EL (cell line): ENCODE measurements at regions not wholly inside any gene's neighbourhood (a gene's known extent, or its start where the extent isn't known, plus 50 kb on each side); places are given as distances from the start of the nearest gene placed in this dataset.
"Not testable (repeated sequence)": the region's sequence is repeated elsewhere in the genome, so short reads cannot be mapped to it uniquely, and the experiment has no call there.

Experiments
- DNase-seq: peaks from one replicate; pipeline ENCODE4 v3.0.0-alpha.2; 2016

DNA sequence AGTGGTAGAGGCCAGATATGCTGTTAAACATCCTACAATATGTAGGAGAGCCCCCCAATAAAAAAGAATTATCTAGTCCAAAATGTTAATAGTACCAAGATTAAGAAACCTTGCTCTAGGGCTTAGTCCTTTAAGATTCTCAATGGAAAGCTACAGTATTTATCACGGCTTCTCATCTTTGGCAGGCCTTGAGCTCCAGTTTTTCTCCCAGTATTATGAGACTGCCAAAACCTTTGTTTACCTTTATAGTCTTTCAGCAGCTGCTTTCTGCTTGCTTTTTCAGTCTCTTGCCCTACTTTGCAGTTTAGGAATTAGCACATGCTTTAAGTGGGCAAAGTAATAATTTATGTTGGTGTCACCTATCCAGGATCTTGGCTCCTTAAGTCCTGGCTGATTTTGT, 59.7 kb downstream of the NHLRC1 start:
- DNase-seq = no peak

DNA sequence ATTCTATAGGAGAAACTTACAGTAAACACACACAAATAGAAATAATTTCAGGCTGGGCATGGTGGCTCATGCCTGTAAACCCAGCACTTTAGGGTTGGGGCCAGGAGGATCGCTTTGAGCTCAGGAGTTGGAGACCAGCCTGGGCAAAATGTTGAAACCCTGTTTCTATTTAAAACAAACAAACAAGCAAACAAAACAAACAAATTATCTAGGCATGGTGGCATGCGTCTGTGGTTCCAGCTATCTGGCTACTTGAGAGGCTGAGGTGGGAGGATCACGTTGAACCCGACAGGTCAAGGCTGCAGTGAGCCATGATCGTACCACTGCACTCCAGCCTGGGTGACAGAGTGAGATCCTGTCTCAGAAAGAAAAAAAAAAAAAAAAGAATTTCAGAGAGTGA, 64.0 kb downstream of the NHLRC1 start:
- no peak for DNase-seq

DNA sequence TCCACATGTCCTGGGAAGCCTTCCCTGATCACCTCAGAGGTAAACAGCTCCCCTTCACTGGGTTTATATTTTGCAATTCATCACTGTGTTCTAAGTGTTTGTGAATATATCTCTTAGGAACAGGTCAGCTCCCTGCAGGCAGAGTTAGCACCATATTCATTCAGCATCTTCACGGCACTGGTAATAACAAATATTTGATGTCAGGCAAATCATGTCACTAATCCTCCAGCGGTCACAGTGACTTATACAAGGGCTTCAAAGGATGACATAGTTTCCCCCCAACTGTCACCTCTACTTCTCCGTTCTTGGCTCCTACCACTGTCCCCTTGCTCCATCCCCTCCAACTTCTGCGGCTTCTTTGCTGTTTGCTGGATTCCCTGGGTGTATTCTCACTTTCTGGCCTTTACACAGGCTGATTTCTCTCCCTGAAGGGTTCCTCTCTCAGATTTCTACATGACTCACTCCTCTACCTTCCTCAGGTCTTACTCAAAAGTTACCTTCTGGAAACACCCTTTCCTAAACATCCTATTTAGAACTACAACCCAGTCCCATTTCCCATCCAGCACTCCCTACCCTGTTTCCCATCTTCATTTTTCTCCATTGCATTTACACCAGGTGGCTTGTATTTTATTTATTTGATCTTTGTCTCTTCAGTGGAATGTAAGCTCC, 66.6 kb downstream of the NHLRC1 start:
- no peak for DNase-seq

DNA sequence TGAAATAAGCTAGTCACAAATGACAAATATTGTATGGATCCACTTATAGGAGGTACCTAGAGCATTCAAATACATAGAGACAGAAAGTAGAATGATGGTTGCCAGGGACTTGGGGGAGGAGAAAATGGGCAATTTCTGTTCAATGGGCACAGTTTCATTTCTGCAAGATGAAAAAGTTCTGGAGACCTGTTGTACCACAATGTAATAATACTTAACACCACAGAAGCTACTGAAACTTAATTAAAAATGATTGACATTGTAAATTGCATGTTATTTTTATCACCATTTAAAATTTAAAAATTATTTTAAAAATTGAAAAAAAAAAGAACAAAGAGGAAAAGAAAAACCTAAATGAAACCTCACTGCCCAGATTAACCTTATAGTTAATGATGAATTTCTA, 67.4 kb downstream of the NHLRC1 start:
- DNase-seq = no peak

DNA sequence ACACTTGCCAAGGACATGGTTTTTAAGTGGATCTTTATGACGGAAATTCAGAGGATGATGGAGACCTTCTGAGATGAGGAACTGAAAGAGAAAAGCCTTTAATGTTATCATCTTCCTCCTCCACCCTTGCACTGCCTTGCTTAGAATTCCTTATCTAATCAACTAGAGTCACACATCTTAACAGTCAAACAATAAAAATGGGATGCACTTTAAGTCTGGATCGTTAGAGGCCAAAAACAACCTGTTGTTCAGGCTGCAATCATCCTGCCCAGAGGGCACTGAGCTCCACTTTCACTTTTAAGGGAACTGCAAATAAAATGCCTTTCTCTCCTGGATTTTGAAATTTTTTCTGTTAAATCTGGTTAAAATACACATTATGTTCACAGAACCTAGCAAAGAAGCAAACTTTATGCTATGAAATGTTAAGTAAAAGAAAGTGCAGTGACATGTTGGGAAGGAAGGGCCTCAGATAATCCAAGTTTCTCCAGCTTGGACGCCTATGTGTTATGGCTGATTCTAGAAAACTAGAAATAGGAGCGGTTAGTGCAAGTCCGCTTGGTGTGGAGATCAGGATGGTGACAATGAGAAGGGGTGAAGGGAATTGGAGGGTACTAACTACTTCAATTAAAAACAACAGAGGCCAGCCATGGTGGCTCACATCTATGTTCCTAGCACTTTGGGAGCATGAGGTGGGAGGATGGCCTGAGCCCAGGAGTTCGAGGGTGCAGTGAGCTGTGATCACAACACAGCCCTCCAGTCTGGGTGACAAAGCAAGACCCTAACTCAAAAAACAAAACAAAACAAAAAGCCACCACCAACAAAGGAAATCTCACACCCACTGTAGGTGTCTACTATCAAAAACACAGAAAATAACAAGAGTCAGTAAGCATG, 66.4 kb upstream of the KIF13A start:
- peak; percentile 34 for DNase-seq

DNA sequence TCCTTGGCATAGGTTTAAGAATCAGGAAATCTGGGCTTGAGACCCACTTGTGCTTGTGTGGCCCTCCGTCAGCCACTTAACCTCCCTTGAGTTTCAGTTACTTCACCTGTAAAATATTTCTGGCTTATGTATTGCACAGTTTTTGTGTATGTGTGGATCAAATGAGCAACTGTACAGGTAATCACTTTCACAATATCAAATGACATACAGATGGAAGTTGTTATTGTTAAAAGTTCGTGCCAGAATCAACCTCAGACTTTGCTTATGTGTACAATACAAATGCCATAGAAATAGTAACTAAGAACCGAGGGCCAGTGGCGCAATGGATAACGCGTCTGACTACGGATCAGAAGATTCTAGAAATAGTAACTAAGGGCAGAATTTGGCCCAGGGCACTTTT, 65.6 kb upstream of the KIF13A start:
- DNase-seq = peak; percentile 8

DNA sequence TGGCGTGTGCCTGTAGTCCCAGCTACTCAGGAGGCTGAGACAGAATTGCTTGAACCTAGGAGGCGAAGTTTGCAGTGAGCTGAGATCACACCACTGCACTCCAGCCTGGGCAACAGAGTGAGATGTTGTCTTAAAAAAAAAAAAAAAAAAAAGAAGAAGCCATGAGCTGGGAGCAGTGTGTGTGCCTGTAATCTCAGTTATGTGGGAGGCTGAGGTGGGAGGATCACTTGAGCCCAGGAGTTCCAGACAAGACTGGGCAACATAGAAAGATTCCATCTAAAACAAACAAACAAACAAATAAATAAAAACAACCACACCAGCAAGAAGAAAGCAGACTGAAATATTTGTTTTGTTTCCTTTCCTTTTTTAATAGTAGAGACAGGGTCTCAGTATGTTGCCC, 62.2 kb upstream of the KIF13A start:
- DNase-seq = no peak

DNA sequence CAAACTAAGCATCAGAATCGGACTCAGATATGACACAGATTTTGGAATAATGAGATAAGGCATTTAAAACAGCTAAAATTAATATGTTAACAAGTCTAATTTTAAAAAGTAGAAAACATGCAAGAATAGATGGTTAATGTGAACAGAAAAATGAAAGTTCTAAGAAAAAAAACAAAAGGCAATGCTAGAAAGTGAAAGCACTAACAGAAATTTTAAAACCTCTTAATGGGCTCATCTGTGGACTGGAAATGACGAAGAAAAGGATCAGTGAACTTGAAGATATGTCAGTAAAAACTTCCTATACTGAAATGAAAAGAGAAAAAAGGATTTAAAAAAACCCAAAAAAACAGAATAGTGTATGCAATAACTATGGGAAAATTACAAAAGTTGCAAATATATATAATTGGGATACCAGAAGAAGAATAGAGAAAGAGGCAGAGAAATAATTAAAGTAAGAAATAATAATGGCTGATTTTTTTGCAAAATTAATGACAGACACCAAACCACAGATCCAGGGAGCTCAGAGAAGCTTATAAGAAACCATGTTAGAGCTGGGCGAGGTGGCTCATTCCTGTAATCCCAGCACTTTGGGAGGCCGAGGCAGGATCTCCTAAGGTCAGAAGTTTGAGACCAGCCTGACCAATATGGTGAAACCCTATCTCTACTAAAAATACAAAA, 61.7 kb upstream of the KIF13A start:
- DNase-seq = no peak

DNA sequence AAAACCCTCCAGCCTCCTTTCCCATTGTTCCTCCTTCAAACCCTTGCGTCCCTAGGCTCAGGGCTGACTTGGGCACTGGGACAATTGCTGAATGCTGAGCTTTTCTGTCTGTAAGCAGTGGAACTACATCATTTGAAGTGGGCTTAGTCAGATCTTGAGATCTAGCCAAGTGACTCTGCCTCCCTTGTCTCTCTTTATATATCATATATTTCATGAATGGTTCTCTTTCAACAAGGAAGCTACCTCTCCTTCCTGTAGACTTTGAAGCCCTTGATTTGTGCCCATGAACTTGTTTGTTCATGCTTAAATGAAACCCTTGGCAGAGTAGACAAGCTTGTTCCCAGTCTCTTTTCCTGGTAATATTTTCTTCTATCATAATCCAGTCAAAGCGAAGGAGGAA, 60.0 kb upstream of the KIF13A start:
- peak; percentile 30 for DNase-seq

DNA sequence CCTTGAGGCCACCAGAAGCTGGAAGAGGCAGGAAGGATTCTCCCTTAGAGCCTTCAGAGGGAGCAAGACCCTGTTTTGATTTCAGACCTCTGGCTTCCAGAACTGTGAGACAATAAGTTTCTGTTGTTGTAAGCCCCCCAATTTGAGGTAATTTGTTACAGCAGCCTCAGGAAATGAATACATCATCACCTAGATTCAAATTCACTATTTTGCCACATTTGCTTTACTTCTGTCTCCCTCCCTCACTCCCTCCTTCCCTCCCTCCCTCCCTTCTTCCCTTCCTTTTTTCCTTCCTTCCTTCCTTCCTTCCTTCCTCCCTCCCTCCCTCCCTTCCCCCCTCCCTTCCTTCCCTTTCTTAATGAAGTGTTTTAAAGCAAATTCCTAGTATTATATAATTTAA, 58.1 kb upstream of the KIF13A start:
- DNase-seq = no peak

DNA sequence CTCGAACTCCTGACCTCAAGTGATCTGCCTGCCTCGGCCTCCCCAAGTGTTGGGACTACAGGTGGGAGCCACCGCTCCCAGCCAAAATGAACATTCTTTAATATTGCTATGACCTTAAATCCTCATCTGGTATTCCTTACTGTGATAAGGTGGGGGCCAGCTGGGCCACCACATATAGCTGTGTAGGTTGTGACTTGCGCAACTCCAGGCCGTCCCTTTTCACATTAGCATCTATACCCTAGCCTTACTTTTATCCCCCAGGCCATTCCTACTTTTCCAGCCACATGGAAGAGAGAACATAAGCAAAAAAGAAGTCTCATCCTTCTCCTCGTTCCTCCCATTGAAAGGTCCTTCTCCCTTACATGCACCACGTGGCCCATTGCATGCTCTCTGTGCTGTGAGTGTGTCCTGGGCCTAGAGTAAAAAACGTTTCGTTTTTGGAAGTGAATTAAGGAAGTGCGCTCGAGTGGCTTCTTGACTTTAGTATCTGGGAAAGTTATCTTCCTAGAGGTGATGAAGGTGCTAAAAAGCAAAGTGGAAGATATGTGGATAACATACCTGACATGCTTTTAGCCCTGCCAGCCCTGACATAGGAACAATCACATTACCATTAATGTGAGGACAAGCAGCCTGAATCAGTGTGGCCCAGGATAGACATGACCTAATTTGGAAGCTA, 56.8 kb upstream of the KIF13A start:
- no peak for DNase-seq

DNA sequence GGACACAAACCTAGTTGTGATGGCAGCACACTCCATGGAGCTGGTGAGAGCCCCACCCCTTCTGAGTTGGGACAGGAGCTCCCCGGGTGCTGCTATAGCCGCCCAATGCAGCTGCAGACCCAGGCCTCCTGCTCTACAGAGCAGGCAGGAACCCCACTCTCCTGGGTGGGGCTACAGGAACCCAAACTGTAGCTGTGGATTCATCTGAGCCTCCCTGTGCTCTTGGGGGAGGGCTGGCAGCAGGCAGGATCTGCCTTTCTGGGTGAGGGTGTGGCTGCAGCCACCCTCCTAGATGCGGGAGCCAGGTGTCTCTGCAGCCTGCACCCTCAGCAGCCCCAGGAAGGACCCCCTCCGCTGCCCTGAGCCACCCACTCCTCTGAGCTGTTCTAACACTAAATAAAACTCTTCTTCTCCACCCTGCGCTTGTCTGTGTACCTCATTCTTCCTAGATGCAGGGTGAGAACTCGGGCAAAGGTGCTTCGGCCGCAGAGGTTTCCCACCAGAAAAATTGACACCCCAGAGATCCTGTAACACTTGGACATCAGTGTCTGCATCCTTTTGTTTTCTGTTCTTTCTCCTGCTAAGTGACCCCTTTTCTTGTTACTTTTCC, 55.2 kb upstream of the KIF13A start:
- DNase-seq = no peak

DNA sequence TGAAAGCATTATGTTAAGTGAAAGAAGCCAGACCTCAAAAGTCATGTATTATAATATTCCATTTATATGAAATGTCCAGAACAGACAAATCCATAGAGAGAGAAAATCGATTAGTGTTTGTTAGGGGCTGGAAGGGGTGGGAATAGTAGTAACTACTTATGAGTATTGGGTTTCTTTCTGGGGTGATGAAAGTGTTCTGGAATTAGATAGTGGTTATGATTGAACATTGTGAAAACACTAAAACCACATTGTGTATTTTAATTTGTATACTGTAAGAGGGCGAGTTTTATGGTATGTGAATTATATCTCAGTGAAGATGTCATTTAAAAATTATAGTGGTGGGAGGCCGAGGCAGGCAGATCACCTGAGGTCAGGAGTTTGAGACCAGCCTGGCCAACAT, 52.0 kb upstream of the KIF13A start:
- peak; percentile 37 for DNase-seq

DNA sequence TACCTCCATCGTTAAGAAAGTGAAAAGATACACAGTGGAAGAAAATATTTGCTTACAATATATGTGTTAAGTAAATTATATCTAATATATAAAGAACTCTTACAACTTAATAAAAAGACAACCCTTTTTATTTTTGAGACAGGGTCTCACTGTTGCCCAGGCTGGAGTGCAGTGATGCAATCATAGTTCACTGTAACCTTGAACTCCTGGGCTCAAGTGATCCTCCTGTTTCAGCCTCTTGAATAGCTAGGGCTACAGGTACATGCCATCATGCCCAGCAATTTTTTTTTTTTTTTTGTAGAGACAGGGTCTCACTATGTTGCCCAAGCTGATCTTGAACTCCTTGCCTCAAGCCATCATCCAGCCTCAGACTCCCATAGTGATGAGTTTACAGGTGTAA, 50.8 kb upstream of the KIF13A start:
- DNase-seq = not testable (repeated sequence)
